Body of pancreas (tissue), 4 donors: ENCODE measurements at regions not wholly inside any gene's neighbourhood (a gene's known extent, or its start where the extent isn't known, plus 50 kb on each side); places are given as distances from the start of the nearest gene placed in this dataset.
"Not testable (repeated sequence)": the region's sequence is repeated elsewhere in the genome, so short reads cannot be mapped to it uniquely, and the experiment has no call there.

Source experiments
- ATAC-seq: fragments of 150-250 bp; one replicate; pipeline ENCODE4 v1.9.1; 2016
- DNase-seq, 4 donors: peaks; one replicate each; pipeline ENCODE4 v3.0.0-alpha.2; 2019
- H3K27ac ChIP-seq, 4 donors: fragments of 200-600 bp; sonication (generic); 1 replicate in 3 of 4; 2 replicates in 1 of 4; pipeline versions ENCODE4 v1.5.1 to v1.6.1; 2016 to 2019; ENCODE audit warnings: mild to moderate bottlenecking in 1 of 4, mixed read lengths in 1 of 4, moderate library complexity in 1 of 4
- H3K27me3 ChIP-seq, 2 donors: fragments of 200-600 bp; sonication (generic); one replicate each; pipeline ENCODE4 v1.6.0; 2016; ENCODE audit warnings: mild to moderate bottlenecking in 1 of 2
- H3K36me3 ChIP-seq, 2 donors: fragments of 200-600 bp; sonication (generic); replicated peaks in 1 of 2; 2 replicates each; pipeline ENCODE4 v1.5.1; 2016; ENCODE audit warnings: low read depth in 2 of 2; ENCODE audit not compliant: insufficient read depth in 1 of 2
- H3K4me1 ChIP-seq: fragments of 200-600 bp; sonication (generic); one replicate; pipeline ENCODE4 v1.6.0; 2016
- H3K4me3 ChIP-seq, 2 donors: fragments of 200-600 bp; sonication (generic); 1 replicate in 1 of 2; 2 replicates in 1 of 2; pipeline ENCODE4 v1.5.1; 2016 to 2019
- H3K9me3 ChIP-seq, 3 donors: fragments of 200-600 bp; sonication (generic); 1 replicate in 2 of 3; 2 replicates in 1 of 3; pipeline ENCODE4 v1.5.1; 2016
- CTCF ChIP-seq, 7 experiments: fragments of 450-650 bp in 4 of 7; fragments of 200-600 bp in 3 of 7; sonication (generic) in 3 of 7; IDR thresholded peaks; one replicate each; pipeline ENCODE4 v1.5.1; 2016 to 2019; ENCODE audit warnings: antibody characterized with exemption in 7 of 7
- POLR2A ChIP-seq, 3 donors: fragments of 450-650 bp; IDR thresholded peaks; one replicate each; pipeline ENCODE4 v1.6.1; 2016; ENCODE audit warnings: antibody characterized with exemption in 3 of 3, mild to moderate bottlenecking in 2 of 3
- WGBS, 2 donors: methylation state at CpG; one replicate each; pipeline ENCODE4 v1.1.5; 2017; 5-methylcytosine and 5-hydroxymethylcytosine counted together
- intact Hi-C: fragments of 100-400 bp; cut with DNase I; formaldehyde crosslinking; loops from one replicate; pipeline ENCODE4 v1.15.1; 2023

- Histone ChIP-seq H3K27me3 (peaks cover 0 to 3% of the 10 kb centered on the region in 2 donors), H3K4me1 (no peaks in the 10 kb centered on the region), H3K4me3 (no peak overlapping the region), H3K27ac (no peak overlapping the region), H3K36me3 (no peaks in the 10 kb centered on the region), H3K9me3 (no peaks in the 10 kb centered on the region)
- no peak for DNase-seq
- no peak for ATAC-seq
- TF ChIP-seq POLR2A (IDR thresholded peaks at IDR 0.05) (no peak), CTCF (IDR thresholded peaks at IDR 0.05) (no peak)
- intact Hi-C loops: no loop called here
- 38 to 42% methylated on average over 4 of the region's 4 CpGs for WGBS, 2 donors
These were observed 884.4 kb downstream of the KCNT2 start for GRCh38 chr1:195723796-195724194.

GRCh38 chr1:195722852-195723795 lies 885.1 kb downstream of the KCNT2 start:
- H3K36me3 ChIP-seq, H3K27me3 ChIP-seq, H3K27ac ChIP-seq, H3K9me3 ChIP-seq, H3K4me3 ChIP-seq, H3K4me1 ChIP-seq, DNase-seq, ATAC-seq, intact Hi-C loops: not testable (repeated sequence)
- WGBS, 2 donors: 87% methylated on average over 5 to 28 of the region's 42 CpGs

GRCh38 chr1:195722146-195722545 lies 886.1 kb downstream of the KCNT2 start:
- ATAC-seq, DNase-seq, H3K27me3 ChIP-seq, H3K4me3 ChIP-seq, H3K9me3 ChIP-seq, H3K36me3 ChIP-seq, H3K27ac ChIP-seq, H3K4me1 ChIP-seq, intact Hi-C loops: not testable (repeated sequence)
- WGBS, 2 donors: 52 to 73% methylated on average over 6 of the region's 6 CpGs

- Histone ChIP-seq H3K27ac (no peak overlapping the region), H3K36me3 (no peaks in the 10 kb centered on the region), H3K9me3 (no peaks in the 10 kb centered on the region), H3K4me3 (no peak overlapping the region), H3K4me1 (no peaks in the 10 kb centered on the region), H3K27me3 (peaks cover 0 to 3% of the 10 kb centered on the region in 2 donors)
- TF ChIP-seq CTCF (IDR thresholded peaks at IDR 0.05) (no peak), POLR2A (IDR thresholded peaks at IDR 0.05) (no peak)
- 76 to 79% methylated on average over 14 of the region's 14 CpGs for WGBS, 2 donors
- intact Hi-C loops: no loop called here
- ATAC-seq: no peak
- no peak for DNase-seq
These were observed 886.8 kb downstream of the KCNT2 start for GRCh38 chr1:195721210-195721971.

GRCh38 chr1:195717651-195718050 lies 890.6 kb downstream of the KCNT2 start:
- 32 to 40% methylated on average over 3 of the region's 3 CpGs for WGBS, 2 donors
- Histone ChIP-seq H3K4me3 (no peak overlapping the region), H3K9me3 (no peaks in the 10 kb centered on the region), H3K27ac (no peak overlapping the region), H3K4me1 (no peaks in the 10 kb centered on the region), H3K27me3 (peaks cover 0 to 3% of the 10 kb centered on the region in 2 donors), H3K36me3 (no peaks in the 10 kb centered on the region)
- ATAC-seq: no peak
- intact Hi-C loops: no loop called here
- DNase-seq: no peak
- TF ChIP-seq CTCF (IDR thresholded peaks at IDR 0.05) (no peak), POLR2A (IDR thresholded peaks at IDR 0.05) (no peak)
